Right atrium auricular region (tissue), 2 donors: ENCODE measurements at regions not wholly inside any gene's neighbourhood (a gene's known extent, or its start where the extent isn't known, plus 50 kb on each side); places are given as distances from the start of the nearest gene placed in this dataset.
A peak's percentile ranks its signal among the peaks of the same experiment; 100 is the strongest.

Experiments
- DNase-seq: peaks from one replicate; pipeline ENCODE4 v3.0.0-alpha.2; 2019; ENCODE audit warnings: low spot score
- H3K27ac ChIP-seq, 2 donors: fragments of 200-600 bp; sonication (generic); 1 replicate in 1 of 2; 2 replicates in 1 of 2; pipeline ENCODE4 v1.5.1; 2016 to 2019
- H3K27me3 ChIP-seq, 2 donors: fragments of 200-600 bp; sonication (generic); one replicate each; pipeline versions ENCODE4 v1.5.1 to v1.6.0; 2017 to 2019
- H3K36me3 ChIP-seq: fragments of 200-600 bp; sonication (generic); one replicate; pipeline ENCODE4 v1.5.1; 2016
- H3K4me1 ChIP-seq, 2 donors: fragments of 200-600 bp; sonication (generic); one replicate each; pipeline versions ENCODE4 v1.5.1 to v1.6.0; 2017 to 2019
- H3K4me3 ChIP-seq, 2 donors: fragments of 200-600 bp; sonication (generic); 1 replicate in 1 of 2; 2 replicates in 1 of 2; pipeline ENCODE4 v1.5.1; 2017 to 2019; ENCODE audit warnings: mild to moderate bottlenecking in 1 of 2, moderate library complexity in 1 of 2
- H3K9me3 ChIP-seq, 2 donors: fragments of 200-600 bp; sonication (generic); one replicate each; pipeline ENCODE4 v1.5.1; 2019
- CTCF ChIP-seq, 2 donors: fragments of 200-600 bp; sonication (generic); IDR thresholded peaks; one replicate each; pipeline ENCODE4 v1.5.1; 2019; ENCODE audit warnings: antibody characterized with exemption in 2 of 2

DNA sequence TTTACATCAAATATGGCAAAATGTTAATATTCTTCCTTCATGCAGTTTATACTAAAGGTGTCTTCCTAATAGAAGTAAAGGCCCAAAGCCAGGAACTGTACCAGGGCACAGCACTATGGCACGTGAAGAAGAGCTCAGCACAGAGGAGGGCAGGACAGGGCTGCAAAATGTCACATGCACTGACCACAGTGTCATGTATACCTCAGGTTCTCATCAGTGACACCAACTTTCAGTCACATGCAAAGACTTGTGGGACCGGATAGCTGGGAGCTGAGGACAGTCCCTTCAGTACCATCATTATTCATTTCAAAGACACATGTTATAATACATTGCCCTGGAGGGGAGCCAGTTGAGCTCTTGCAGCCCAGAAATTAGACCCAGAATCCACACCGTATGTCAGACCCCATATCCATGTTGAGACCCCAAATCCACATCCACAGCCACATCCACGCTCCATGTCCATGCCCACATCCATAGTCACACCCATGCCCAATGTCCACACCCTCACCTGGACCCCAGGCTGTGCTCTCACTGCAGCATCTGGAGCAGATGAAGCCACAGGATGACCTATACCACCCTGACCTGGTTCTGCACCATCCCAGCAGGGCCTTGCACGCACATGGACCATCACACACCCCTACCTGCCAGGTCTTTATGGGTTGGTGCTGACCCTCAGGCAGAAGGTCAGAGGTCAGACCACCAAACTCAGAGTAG lies 111.8 kb downstream of the TUBA3C start:
- H3K27me3 ChIP-seq = no peaks in the 10 kb centered on the region
- DNase-seq = peak; percentile 23
- no peak for TF ChIP-seq CTCF (IDR thresholded peaks at IDR 0.05)
- H3K4me3 ChIP-seq = no peak overlapping the region
- no peaks in the 10 kb centered on the region for H3K36me3 ChIP-seq
- no peaks in the 10 kb centered on the region for H3K4me1 ChIP-seq
- no peaks in the 10 kb centered on the region for H3K9me3 ChIP-seq
- H3K27ac ChIP-seq = no peak overlapping the region

GRCh38 chr13:19068691-19069090 lies 112.9 kb downstream of the TUBA3C start:
- Histone ChIP-seq H3K4me3 (no peak overlapping the region), H3K27ac (no peak overlapping the region), H3K36me3 (no peaks in the 10 kb centered on the region), H3K4me1 (no peaks in the 10 kb centered on the region), H3K27me3 (no peaks in the 10 kb centered on the region), H3K9me3 (peaks cover 0 to 6% of the 10 kb centered on the region in 2 donors)
- DNase-seq = no peak
- TF ChIP-seq CTCF (IDR thresholded peaks at IDR 0.05) = no peak

GRCh38 chr13:19067767-19068166 lies 113.9 kb downstream of the TUBA3C start:
- TF ChIP-seq CTCF (IDR thresholded peaks at IDR 0.05) = no peak
- H3K4me1 ChIP-seq = no peaks in the 10 kb centered on the region
- no peak overlapping the region for H3K4me3 ChIP-seq
- no peak for DNase-seq
- H3K27me3 ChIP-seq = no peaks in the 10 kb centered on the region
- H3K36me3 ChIP-seq = no peaks in the 10 kb centered on the region
- H3K9me3 ChIP-seq = peaks cover 0 to 6% of the 10 kb centered on the region in 2 donors
- no peak overlapping the region for H3K27ac ChIP-seq

DNA sequence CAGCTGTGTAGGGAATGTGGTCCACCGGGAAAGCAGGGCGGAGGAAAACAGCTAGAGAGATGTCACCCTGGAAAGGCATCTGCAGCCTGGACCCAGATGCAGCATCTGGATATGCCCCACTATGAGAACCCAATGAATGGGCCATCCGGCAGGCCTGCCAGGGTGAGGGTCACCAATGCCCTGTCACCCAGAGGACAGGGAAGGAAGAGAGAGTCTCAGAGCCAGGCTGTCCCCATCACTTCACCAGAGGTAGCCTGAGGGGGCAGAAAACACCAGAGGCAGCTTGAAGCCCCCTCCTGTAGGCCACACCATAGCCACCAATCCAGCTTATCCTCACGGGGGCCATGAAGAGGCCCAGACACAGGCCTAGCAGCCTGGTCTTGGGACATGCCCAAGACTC lies 118.8 kb downstream of the TUBA3C start:
- Histone ChIP-seq H3K4me1 (no peaks in the 10 kb centered on the region), H3K27me3 (no peaks in the 10 kb centered on the region), H3K4me3 (no peak overlapping the region), H3K9me3 (peaks cover 0 to 6% of the 10 kb centered on the region in 2 donors), H3K36me3 (no peaks in the 10 kb centered on the region), H3K27ac (no peak overlapping the region)
- no peak for DNase-seq
- no peak for TF ChIP-seq CTCF (IDR thresholded peaks at IDR 0.05)

GRCh38 chr13:19062019-19062646 lies 119.5 kb downstream of the TUBA3C start:
- TF ChIP-seq CTCF (IDR thresholded peaks at IDR 0.05) = no peak
- no peaks in the 10 kb centered on the region for H3K27me3 ChIP-seq
- H3K4me1 ChIP-seq = no peaks in the 10 kb centered on the region
- no peaks in the 10 kb centered on the region for H3K36me3 ChIP-seq
- no peak overlapping the region for H3K27ac ChIP-seq
- H3K4me3 ChIP-seq = no peak overlapping the region
- DNase-seq = no peak
- H3K9me3 ChIP-seq = peaks cover 0 to 6% of the 10 kb centered on the region in 2 donors
